A549 (cell line): ENCODE measurements at regions not wholly inside any gene's neighbourhood (a gene's known extent, or its start where the extent isn't known, plus 50 kb on each side); places are given as distances from the start of the nearest gene placed in this dataset.

ENCODE experiments used
- BHLHE40 ChIP-seq: IDR thresholded peaks from 2 replicates; pipeline ENCODE4 v1.6.1; 2012; ENCODE audit warnings: low read depth, low read length, inconsistent platforms
- EP300 ChIP-seq, 2 experiments: fragments of >200 bp; sonication (Bioruptor Twin); formaldehyde crosslinking; IDR thresholded peaks; 2 replicates in 1 of 2; 3 replicates in 1 of 2; pipeline ENCODE4 v1.6.1; 2016 to 2017
- HMGXB4 ChIP-seq: fragments of 250-450 bp; sonication (Bioruptor Pico); IDR thresholded peaks from 2 replicates; pipeline ENCODE4 v1.5.0; 2021; ENCODE audit warnings: mild to moderate bottlenecking, moderate library complexity, borderline replicate concordance
- JUN ChIP-seq, 2 experiments: fragments of >200 bp; sonication (Bioruptor Twin); formaldehyde crosslinking; IDR thresholded peaks; 2 replicates in 1 of 2; 3 replicates in 1 of 2; pipeline ENCODE4 v1.6.1; 2016 to 2017
- MAX ChIP-seq: IDR thresholded peaks from 2 replicates; pipeline ENCODE4 v1.6.1; 2012
- POLR2A ChIP-seq: IDR thresholded peaks from 2 replicates; pipeline ENCODE4 v1.6.1; 2012; ENCODE audit warnings: mild to moderate bottlenecking, low read length
- POLR2AphosphoS2 ChIP-seq: conservative IDR thresholded peaks from 2 replicates; pipeline ENCODE4 v1.6.1; 2012; ENCODE audit warnings: low read length, improper control_type of control experiment, inconsistent platforms
- TF ChIP-seq, protein P1 (sequence below): fragments of >200 bp; sonication (Bioruptor Twin); formaldehyde crosslinking; IDR thresholded peaks from 3 replicates; pipeline ENCODE4 v1.5.1; 2016

GRCh38 chrX:39777623-39778025 lies 320.1 kb downstream of the BCOR start:
- no peak for TF ChIP-seq EP300 (IDR thresholded peaks at IDR 0.05)
- TF ChIP-seq, protein P1, sequence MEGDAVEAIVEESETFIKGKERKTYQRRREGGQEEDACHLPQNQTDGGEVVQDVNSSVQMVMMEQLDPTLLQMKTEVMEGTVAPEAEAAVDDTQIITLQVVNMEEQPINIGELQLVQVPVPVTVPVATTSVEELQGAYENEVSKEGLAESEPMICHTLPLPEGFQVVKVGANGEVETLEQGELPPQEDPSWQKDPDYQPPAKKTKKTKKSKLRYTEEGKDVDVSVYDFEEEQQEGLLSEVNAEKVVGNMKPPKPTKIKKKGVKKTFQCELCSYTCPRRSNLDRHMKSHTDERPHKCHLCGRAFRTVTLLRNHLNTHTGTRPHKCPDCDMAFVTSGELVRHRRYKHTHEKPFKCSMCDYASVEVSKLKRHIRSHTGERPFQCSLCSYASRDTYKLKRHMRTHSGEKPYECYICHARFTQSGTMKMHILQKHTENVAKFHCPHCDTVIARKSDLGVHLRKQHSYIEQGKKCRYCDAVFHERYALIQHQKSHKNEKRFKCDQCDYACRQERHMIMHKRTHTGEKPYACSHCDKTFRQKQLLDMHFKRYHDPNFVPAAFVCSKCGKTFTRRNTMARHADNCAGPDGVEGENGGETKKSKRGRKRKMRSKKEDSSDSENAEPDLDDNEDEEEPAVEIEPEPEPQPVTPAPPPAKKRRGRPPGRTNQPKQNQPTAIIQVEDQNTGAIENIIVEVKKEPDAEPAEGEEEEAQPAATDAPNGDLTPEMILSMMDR: no peak
- TF ChIP-seq JUN (IDR thresholded peaks at IDR 0.05): no peak
- TF ChIP-seq POLR2A: no peak
- TF ChIP-seq MAX: no peak
- no peak for TF ChIP-seq HMGXB4
- TF ChIP-seq BHLHE40: no peak
- TF ChIP-seq POLR2AphosphoS2: no peak
